PC-9 (cell line): ENCODE measurements at regions not wholly inside any gene's neighbourhood (a gene's known extent, or its start where the extent isn't known, plus 50 kb on each side); places are given as distances from the start of the nearest gene placed in this dataset.

Experiments used
- EZH2 ChIP-seq: fragments of 200-600 bp; sonication (generic); IDR thresholded peaks from 2 replicates; pipeline ENCODE4 v1.8.0; 2017; ENCODE audit warnings: antibody characterized with exemption, low read depth
- TF ChIP-seq, protein P1 (sequence below): fragments of 200-600 bp; sonication (generic); conservative IDR thresholded peaks from 2 replicates; pipeline ENCODE4 v1.6.1; 2017; ENCODE audit warnings: mixed run types, antibody characterized with exemption, mild to moderate bottlenecking, moderate library complexity

DNA sequence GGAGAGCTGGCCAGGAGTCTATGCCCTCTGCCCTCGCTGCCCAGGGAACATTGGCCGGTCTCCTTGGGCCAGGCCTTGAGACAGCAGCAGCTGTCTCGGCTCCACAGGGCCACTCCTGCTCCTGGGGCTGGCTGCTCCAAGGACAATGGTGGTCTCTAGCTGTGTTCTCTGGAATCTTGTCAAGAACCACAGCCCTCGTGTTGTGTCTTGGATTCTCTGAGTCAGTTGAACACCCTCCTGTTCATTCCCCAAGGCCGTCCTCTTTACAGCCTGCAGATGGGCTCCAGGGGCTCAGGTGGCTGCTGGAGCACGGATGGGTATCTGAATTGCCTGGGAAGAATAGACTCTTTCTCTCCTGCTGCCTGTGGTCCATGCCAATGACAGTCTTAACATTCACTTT lies 511.1 kb downstream of the GLRX3 start:
- TF ChIP-seq, protein P1, sequence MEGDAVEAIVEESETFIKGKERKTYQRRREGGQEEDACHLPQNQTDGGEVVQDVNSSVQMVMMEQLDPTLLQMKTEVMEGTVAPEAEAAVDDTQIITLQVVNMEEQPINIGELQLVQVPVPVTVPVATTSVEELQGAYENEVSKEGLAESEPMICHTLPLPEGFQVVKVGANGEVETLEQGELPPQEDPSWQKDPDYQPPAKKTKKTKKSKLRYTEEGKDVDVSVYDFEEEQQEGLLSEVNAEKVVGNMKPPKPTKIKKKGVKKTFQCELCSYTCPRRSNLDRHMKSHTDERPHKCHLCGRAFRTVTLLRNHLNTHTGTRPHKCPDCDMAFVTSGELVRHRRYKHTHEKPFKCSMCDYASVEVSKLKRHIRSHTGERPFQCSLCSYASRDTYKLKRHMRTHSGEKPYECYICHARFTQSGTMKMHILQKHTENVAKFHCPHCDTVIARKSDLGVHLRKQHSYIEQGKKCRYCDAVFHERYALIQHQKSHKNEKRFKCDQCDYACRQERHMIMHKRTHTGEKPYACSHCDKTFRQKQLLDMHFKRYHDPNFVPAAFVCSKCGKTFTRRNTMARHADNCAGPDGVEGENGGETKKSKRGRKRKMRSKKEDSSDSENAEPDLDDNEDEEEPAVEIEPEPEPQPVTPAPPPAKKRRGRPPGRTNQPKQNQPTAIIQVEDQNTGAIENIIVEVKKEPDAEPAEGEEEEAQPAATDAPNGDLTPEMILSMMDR = no peak
- TF ChIP-seq EZH2 = no peak
